ENCODE measurements at regions not wholly inside any gene's neighbourhood (a gene's known extent, or its start where the extent isn't known, plus 50 kb on each side); places are given as distances from the start of the nearest gene placed in this dataset.

GRCh38 chr4:111681270-111681669 lies 464.0 kb upstream of the FAM241A start:
- no peak for DNase-seq

DNA sequence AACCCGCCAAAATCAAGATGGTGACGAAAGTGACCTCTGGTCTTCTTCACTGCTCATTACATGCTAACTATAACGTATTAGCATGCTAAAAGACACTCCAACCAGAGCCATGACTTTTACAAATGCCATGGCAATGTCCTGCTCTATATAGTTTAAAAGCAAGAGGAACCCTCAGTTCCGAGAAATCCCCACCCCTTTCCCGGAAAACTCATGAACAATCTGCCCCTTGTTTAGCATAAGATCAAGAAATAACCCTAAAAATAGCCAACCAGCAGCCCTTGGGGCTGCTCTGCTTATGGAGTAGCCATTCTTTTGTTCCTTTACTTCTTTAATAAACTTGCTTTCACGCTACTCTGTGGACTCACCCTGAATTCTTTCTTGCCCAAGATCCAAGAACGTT lies 463.5 kb upstream of the FAM241A start:
- no peak for DNase-seq

DNA sequence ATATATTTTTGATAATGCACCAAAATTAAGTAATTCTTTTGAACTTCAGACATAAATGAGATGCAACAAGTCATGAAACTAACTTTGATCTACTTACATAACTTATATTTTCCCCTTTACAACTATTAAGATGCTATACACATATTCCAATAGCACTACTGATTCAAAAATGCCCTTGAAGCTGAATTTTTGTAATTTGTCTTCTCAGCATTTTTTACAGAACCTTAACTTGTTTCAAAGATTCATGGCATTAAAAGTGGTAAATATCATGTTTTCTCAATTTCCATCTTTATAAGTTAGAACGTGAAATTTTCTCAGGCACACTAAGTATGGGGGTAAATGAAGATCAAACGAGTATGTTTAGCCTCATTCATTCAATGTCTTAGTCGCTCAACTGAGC lies 460.0 kb upstream of the FAM241A start:
- DNase-seq, result no peak

- no peak for DNase-seq
These were observed 456.0 kb upstream of the FAM241A start for GRCh38 chr4:111689214-111689613.

DNA sequence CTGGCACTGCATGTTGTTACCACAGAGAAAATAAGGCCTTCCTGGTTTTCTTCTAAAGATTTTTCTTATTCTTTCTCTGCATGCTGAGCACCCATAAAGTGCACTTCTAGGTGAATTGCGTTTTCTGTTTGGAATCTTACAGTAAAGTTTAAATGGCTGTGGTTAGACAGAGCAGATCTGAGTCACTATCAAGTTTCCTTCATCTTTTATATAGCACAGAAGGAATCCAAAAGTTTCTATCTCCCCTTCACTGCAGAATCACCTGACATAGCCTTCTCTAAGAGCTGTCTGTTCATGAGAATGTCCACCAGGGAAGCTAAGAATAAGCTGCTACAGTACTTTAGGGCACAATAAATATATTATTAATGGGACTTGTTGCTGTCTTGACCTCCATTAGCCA lies 455.5 kb upstream of the FAM241A start:
- DNase-seq, result no peak

DNA sequence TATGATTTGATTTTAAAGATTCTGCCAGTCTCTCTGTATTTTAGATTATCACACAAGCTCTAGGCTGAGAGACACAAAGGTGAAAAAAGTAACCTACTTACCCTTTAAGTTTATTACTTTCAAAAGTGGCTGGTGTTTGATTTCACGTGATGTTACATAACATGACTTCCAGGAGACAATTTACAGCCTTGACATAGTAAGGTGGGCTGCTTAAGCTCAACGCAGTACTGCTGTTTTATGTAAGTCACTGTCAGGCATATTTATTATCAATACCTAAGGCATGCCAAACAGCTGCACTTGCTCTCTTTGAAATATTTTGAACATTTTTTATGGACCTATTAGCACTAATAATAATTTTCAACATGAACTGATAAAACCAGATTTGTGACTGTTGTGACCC lies 451.5 kb upstream of the FAM241A start:
- DNase-seq, result no peak

DNA sequence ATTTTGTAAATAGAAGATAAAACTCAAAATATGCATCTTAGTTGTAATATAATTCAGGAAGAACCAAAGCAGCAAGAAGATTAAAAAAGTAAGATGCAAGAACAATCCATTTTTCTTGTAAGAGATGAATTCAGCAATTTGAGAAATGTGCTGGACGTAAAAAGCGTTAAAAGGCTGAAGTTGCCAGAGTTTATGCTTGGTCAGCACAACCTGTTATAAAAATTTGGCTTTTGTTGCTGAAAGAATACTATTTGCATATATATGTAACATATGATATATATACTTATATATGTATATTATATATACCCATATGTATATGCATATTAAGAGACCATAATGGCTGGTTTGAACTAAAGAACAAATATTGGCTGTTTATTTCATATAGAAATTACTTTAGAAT lies 449.6 kb upstream of the FAM241A start:
- DNase-seq, result no peak

DNA sequence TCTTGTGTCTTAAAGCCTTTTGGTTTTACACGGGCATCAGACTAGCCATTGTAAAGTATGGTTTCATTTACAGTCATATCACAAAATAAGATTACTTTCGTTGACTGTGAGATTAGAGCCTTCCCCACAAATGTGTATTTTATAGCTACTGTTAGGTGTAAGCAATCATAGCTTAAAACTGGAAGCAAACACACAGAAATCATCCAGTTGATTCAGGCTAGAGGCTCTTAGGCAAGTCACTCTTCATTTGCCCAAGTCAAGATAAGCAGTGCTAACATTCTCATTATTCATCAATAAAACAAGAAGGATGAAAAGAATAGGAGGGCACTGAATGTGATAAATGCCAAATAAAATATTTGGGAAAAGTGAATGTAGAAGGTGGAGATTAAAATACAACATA lies 448.7 kb upstream of the FAM241A start:
- no peak for DNase-seq

- DNase-seq, result no peak
These were observed 447.9 kb upstream of the FAM241A start for GRCh38 chr4:111697176-111697942.

- no peak for DNase-seq
These were observed 446.9 kb upstream of the FAM241A start for GRCh38 chr4:111698361-111698760.

DNA sequence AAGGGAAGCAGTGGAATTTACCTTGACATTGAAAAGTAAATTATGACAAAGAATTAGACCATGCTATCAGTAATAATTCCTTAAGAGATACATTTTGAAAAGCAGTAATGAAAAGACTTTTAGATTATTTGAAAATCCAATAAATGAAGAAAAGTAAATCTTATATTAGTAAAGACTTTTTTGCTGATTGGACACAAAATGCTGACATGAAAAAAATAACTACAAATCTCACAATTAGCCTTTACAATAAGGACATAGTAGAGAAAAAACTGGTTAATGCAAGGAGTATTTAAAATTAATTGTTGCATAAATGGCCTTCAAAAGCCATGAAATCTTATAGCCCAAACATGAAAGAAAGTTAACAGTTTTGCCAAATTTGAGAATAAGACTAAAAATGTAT lies 446.1 kb upstream of the FAM241A start:
- DNase-seq, result no peak

GRCh38 chr4:111701102-111701501 lies 444.2 kb upstream of the FAM241A start:
- no peak for DNase-seq

- DNase-seq, result no peak
These were observed 437.8 kb upstream of the FAM241A start for GRCh38 chr4:111707491-111707890.

DNA sequence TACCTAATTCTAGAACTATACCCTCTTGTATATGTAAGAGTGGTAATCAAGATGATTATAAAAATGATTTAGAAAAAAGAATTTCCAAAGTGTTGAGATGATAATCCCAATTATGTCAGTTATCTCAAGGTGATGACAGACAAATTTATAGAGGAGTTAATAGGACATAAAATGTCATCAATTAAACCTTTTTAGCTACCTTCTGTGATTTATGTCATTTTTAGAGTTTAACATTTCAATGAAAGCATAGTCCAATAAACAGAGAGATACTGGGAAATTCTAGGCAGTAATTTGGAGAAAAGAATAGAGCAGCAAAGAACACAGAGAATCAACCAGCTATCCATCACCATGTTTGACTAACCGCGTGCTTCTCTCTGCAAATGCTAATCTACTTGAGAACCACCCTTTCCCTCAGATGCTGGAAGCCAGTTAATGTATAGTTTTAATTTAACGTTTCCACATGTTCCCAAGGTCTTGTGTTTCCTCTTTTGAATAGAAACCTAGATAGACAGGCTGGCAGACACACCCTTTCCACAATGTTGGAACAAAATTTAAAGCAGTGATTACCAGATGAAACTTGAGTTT lies 433.1 kb upstream of the FAM241A start:
- no peak for DNase-seq

- no peak for DNase-seq
These were observed 432.0 kb upstream of the FAM241A start for GRCh38 chr4:111713276-111713675.

DNA sequence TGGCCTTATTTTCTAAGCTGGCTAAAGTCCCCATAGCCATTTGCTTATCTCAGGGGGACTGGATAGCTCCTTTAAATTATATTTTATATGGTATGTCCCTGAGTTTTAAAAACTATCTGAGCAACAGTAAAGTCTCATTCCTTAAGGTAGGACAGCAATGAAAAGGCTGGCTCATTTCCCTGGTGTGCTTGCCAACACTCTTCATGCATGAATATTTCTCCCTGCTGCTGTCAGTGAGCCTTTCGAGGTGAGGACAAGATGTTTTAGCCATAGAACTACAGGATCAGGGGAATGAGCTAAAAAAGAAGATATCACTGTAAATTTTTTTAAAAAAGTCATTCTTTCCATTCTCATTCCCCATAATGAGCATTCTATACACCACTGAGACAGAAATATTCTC lies 427.3 kb upstream of the FAM241A start:
- no peak for DNase-seq

GRCh38 chr4:111718763-111719559 lies 426.3 kb upstream of the FAM241A start:
- DNase-seq, result no peak

- no peak for DNase-seq
These were observed 424.4 kb upstream of the FAM241A start for GRCh38 chr4:111720866-111721265.

DNA sequence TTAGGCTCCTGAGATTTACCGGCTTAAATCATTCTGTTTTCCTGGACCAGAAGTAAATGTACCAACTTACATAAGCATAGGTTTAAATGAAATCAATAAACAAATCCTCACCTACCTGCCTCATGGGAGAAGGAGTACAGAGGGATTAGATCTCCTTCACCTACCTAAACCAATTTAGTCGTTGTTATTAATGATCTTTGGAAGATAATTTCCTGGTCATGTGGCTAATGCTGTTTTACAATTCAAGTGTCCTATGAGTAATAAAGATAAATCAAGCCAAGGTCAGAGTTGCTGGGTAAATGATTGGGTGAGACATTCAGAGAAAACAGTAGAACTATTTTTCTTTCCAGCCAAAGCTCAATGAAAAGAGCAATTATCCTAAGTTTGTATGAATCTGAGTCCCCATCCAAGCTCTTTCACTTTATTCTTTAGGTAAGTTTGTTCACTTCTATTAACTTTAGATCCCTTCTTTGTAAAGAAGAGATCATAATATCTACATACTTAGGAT lies 423.0 kb upstream of the FAM241A start:
- no peak for DNase-seq

DNA sequence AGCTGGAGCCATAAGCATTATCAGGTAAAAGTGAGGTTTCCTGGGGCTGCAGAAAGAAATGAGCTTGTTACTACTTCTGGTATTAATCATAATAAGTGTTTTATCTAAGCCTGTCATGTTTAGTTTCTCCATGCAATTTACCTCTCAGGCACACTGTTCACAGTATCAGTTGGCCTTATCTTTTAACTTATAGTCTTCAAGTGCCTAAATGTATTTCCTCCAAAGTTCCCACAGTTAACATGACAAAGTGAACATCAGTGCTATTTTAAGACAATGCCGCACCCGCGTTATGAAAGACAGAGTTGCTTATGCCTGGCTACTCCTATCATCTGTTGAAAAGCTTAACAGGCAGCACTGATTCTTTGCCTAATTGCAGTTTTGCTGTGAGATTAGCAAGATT lies 408.7 kb upstream of the FAM241A start:
- DNase-seq, result no peak

GRCh38 chr4:111744847-111745246 lies 400.4 kb upstream of the FAM241A start:
- DNase-seq, result no peak

GRCh38 chr4:111748157-111748556 lies 397.1 kb upstream of the FAM241A start:
- no peak for DNase-seq

GRCh38 chr4:111754003-111754402 lies 391.3 kb upstream of the FAM241A start:
- no peak for DNase-seq

DNA sequence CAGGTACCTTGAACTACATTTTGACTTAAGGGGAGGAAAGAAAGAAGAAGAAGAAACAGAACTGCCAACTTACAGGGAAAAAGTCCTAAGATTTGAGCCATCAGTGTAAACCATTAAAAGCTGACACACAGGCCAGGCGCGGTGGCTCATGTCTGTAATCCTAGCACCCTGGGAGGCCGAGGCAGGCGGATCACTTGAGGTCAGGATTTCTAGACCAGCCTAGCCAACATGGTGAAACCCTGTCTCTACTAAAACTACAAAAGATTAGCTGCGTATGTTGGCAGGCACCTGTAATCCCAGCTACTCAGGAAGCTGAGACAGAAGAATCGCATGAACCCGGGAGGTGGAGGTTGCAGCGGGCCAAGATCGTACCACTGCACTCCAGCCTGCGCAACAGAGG lies 389.7 kb upstream of the FAM241A start:
- no peak for DNase-seq

All from DMS153 (cell line).